ENCODE measurements at regions not wholly inside any gene's neighbourhood (a gene's known extent, or its start where the extent isn't known, plus 50 kb on each side); places are given as distances from the start of the nearest gene placed in this dataset.

DNA sequence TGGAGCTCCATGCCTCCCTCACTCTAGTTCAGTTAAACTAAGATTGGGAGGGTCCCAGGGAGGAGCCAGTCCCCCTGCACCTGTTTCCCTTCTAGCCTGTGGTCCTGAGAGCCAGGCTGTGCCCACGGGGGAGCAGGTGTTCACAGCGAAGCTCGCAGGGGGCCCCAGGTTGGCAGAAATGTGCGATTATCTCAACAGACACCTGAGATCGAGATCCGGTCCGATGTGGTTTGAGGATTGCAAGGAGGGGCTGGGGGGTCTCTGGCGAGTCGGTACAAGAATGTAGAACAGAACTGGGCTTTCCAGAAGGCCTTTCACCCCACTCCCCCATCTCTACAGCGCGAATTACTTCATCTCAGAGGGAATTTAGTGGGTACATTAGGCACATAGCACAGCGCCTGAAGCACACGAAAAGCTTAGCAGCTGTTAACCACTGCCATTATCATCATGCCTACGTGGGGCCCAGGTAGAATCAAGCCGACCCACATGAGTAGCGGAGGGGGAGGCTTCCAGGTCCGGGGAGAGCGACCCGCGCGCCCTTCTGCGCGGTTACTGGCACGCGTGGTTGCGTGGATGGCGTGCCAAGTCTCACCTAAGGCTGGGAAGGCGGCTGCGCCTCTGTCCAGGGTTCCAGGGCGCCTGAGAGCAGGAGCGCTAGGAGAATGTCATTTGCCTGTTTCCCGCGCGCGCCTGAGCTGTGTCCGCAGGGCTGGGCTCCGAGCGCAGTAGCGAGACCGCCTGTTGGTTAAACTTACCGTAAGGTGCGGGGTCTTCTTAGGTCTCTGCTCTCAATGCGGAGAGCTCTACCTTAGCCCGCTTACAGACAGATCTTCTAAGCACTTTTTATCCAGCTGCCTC is 1539.5 kb upstream of the TMEM132C start (continued):
- TF ChIP-seq, protein P1, sequence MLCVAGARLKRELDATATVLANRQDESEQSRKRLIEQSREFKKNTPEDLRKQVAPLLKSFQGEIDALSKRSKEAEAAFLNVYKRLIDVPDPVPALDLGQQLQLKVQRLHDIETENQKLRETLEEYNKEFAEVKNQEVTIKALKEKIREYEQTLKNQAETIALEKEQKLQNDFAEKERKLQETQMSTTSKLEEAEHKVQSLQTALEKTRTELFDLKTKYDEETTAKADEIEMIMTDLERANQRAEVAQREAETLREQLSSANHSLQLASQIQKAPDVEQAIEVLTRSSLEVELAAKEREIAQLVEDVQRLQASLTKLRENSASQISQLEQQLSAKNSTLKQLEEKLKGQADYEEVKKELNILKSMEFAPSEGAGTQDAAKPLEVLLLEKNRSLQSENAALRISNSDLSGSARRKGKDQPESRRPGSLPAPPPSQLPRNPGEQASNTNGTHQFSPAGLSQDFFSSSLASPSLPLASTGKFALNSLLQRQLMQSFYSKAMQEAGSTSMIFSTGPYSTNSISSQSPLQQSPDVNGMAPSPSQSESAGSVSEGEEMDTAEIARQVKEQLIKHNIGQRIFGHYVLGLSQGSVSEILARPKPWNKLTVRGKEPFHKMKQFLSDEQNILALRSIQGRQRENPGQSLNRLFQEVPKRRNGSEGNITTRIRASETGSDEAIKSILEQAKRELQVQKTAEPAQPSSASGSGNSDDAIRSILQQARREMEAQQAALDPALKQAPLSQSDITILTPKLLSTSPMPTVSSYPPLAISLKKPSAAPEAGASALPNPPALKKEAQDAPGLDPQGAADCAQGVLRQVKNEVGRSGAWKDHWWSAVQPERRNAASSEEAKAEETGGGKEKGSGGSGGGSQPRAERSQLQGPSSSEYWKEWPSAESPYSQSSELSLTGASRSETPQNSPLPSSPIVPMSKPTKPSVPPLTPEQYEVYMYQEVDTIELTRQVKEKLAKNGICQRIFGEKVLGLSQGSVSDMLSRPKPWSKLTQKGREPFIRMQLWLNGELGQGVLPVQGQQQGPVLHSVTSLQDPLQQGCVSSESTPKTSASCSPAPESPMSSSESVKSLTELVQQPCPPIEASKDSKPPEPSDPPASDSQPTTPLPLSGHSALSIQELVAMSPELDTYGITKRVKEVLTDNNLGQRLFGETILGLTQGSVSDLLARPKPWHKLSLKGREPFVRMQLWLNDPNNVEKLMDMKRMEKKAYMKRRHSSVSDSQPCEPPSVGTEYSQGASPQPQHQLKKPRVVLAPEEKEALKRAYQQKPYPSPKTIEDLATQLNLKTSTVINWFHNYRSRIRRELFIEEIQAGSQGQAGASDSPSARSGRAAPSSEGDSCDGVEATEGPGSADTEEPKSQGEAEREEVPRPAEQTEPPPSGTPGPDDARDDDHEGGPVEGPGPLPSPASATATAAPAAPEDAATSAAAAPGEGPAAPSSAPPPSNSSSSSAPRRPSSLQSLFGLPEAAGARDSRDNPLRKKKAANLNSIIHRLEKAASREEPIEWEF (IDR thresholded peaks at IDR 0.05; ENCODE audit: insufficient replicate concordance, low read depth, low read length): no peak
- no peak for TF ChIP-seq RFX5 (IDR thresholded peaks at IDR 0.05; ENCODE audit: low read depth, low read length)

DNA sequence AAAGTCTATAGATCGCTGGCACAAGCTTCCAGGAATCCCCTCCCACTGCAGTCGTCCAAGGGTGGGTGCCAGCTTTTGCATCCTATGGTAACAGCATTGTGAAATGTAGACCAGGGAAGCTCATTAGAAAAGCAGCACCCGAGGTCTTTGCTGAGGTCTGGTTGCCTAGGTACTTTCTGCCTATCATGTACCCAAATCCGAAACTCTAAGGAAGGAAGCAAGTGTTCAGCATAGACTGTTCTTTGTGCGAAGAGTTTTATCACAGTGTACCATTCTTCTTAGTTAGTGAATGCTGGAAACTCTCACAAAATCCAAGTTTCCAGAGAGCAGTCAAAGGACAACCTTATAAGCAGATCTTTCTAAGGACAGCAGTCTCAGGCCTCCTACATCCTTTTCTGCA is 1532.7 kb upstream of the TMEM132C start:
- in situ Hi-C loops (cut with MboI): no loop called here
- FAIRE-seq: no peak
- Histone ChIP-seq H3K9me3 (replicated peaks; ENCODE audit: control insufficient read depth, insufficient read depth, low read length) (no peaks in the 10 kb centered on the region; the same call in 2 of the 3 replicates), H3K79me2 (ENCODE audit: control insufficient read depth, insufficient read depth, low read length) (no peaks in the 10 kb centered on the region), H3K9ac (ENCODE audit: control insufficient read depth, insufficient read depth, low read length) (no peak overlapping the region), H3K27ac (ENCODE audit: control insufficient read depth, insufficient read depth) (no peak overlapping the region), H4K20me1 (ENCODE audit: control insufficient read depth, insufficient read depth) (no peaks in the 10 kb centered on the region), H2AFZ (ENCODE audit: control insufficient read depth, low read depth, low read length) (no peak overlapping the region), H3K36me3 (ENCODE audit: control insufficient read depth in 2 of 2, insufficient read depth in 2 of 2, low read length in 1 of 2) (no peaks in the 10 kb centered on the region), H3K4me3 (no peak overlapping the region), H3K27me3 (replicated peaks in 1 of 2; ENCODE audit: control insufficient read depth in 2 of 2, insufficient read depth in 2 of 2, low read length in 1 of 2) (no peaks in the 10 kb centered on the region), H3K4me2 (ENCODE audit: control insufficient read depth, insufficient read depth) (no peak overlapping the region), H3K4me1 (ENCODE audit: control insufficient read depth, insufficient read depth, low read length) (no peaks in the 10 kb centered on the region)
- ChIA-PET SMC1A (ENCODE audit: uncharacterized antibody, unreplicated experiment) (no interaction called here), POLR2A (no interaction called here), CTCF (no interaction called here), RAD21 (ENCODE audit: unreplicated experiment) (no interaction called here)
- no peak for DNase-seq (ENCODE audit: low read depth, low spot score)
- ATAC-seq: no peak
- WGBS (ENCODE audit: insufficient coverage, insufficient replicate concordance, low lambda C conversion rate, missing lambda C conversion rate): 47% methylated on average over 5 of the region's 5 CpGs
- no TSS peak for BruUV-seq (replicated peaks)
- intact Hi-C loops (cut with micrococcal nuclease; ENCODE audit: unreplicated experiment): no loop called here
- TF ChIP-seq SRF (IDR thresholded peaks at IDR 0.05; ENCODE audit: low read depth in 2 of 2, low read length in 2 of 2) (no peak), ZNF384 (IDR thresholded peaks at IDR 0.05; ENCODE audit: borderline replicate concordance, low read depth, low read length) (no peak), NFYB (IDR thresholded peaks at IDR 0.05; ENCODE audit: insufficient read depth, low read depth, low read length) (no peak), MYB (IDR thresholded peaks at IDR 0.05; ENCODE audit: borderline replicate concordance, low read depth, low read length) (no peak), CEBPB (IDR thresholded peaks at IDR 0.05; ENCODE audit: borderline replicate concordance in 1 of 2, low read depth in 2 of 2, low read length in 2 of 2) (no peak), CBFB (IDR thresholded peaks at IDR 0.05; ENCODE audit: low read depth) (no peak), ZZZ3 (IDR thresholded peaks at IDR 0.05; ENCODE audit: control insufficient read depth, insufficient read length, low read depth) (no peak), MXI1 (IDR thresholded peaks at IDR 0.05; ENCODE audit: low read depth, low read length) (no peak)
- TF ChIP-seq, protein P2, sequence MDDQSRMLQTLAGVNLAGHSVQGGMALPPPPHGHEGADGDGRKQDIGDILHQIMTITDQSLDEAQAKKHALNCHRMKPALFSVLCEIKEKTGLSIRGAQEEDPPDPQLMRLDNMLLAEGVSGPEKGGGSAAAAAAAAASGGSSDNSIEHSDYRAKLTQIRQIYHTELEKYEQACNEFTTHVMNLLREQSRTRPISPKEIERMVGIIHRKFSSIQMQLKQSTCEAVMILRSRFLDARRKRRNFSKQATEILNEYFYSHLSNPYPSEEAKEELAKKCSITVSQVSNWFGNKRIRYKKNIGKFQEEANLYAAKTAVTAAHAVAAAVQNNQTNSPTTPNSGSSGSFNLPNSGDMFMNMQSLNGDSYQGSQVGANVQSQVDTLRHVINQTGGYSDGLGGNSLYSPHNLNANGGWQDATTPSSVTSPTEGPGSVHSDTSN (IDR thresholded peaks at IDR 0.05; ENCODE audit: insufficient replicate concordance, low read depth, low read length): no peak
- TF ChIP-seq, protein P3, sequence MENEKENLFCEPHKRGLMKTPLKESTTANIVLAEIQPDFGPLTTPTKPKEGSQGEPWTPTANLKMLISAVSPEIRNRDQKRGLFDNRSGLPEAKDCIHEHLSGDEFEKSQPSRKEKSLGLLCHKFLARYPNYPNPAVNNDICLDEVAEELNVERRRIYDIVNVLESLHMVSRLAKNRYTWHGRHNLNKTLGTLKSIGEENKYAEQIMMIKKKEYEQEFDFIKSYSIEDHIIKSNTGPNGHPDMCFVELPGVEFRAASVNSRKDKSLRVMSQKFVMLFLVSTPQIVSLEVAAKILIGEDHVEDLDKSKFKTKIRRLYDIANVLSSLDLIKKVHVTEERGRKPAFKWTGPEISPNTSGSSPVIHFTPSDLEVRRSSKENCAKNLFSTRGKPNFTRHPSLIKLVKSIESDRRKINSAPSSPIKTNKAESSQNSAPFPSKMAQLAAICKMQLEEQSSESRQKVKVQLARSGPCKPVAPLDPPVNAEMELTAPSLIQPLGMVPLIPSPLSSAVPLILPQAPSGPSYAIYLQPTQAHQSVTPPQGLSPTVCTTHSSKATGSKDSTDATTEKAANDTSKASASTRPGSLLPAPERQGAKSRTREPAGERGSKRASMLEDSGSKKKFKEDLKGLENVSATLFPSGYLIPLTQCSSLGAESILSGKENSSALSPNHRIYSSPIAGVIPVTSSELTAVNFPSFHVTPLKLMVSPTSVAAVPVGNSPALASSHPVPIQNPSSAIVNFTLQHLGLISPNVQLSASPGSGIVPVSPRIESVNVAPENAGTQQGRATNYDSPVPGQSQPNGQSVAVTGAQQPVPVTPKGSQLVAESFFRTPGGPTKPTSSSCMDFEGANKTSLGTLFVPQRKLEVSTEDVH (IDR thresholded peaks at IDR 0.05; ENCODE audit: low read depth, partially characterized antibody): no peak
